SK-N-SH (cell line): ENCODE measurements at regions not wholly inside any gene's neighbourhood (a gene's known extent, or its start where the extent isn't known, plus 50 kb on each side); places are given as distances from the start of the nearest gene placed in this dataset.

ENCODE experiments used
- CTCF ChIA-PET: fragments of 300-600, 350-600 bp; formaldehyde crosslinking; extraction: SDS; loops from one replicate; lab custom pipeline; 2021; lab: Yijun Ruan, JAX
- POLR2A ChIA-PET: fragments of 350-600 bp; sonication (Branson Sonifier 250); formaldehyde crosslinking; extraction: SDS; loops from one replicate; lab custom pipeline; 2020; ENCODE audit warnings: antibody characterized with exemption, inconsistent platforms; lab: Yijun Ruan, JAX
- DNase-seq: peaks from one replicate; pipeline ENCODE4 v3.0.0; 2012
- H2AFZ ChIP-seq: fragments of 200-600 bp; sonication (generic); 2 replicates; pipeline ENCODE4 v1.8.1; 2016; ENCODE audit warnings: antibody characterized with exemption, mild to moderate bottlenecking, low read depth
- H3F3A ChIP-seq: fragments of 200-600 bp; sonication (generic); replicated peaks from 2 replicates; pipeline ENCODE3; 2016; ENCODE audit warnings: antibody characterized with exemption, mild to moderate bottlenecking; ENCODE audit not compliant: insufficient read depth
- H3K27ac ChIP-seq, 2 experiments: fragments of 200-500 bp in 1 of 2; fragments of 200-600 bp in 1 of 2; sonication (Bioruptor generic) in 1 of 2; sonication (generic), shearing (Covaris generic) in 1 of 2; 2 replicates each; pipeline versions ENCODE4 v1.5.1 to v1.6.1; 2014 to 2016; ENCODE audit warnings: low read depth in 2 of 2, inconsistent platforms in 1 of 2, low read length in 1 of 2, mild to moderate bottlenecking in 1 of 2, mixed read lengths in 1 of 2
- H3K27me3 ChIP-seq: fragments of 200-600 bp; sonication (generic), shearing (Covaris generic); 2 replicates; pipeline ENCODE4 v1.6.1; 2016; ENCODE audit warnings: mixed run types; ENCODE audit not compliant: insufficient read depth
- H3K36me3 ChIP-seq, 2 experiments: fragments of 200-500 bp in 1 of 2; fragments of 200-600 bp in 1 of 2; sonication (Bioruptor generic) in 1 of 2; sonication (generic) in 1 of 2; replicated peaks in 1 of 2; 2 replicates each; pipeline versions ENCODE3 to v1.5.1; 2014 to 2016; ENCODE audit warnings: low read length in 1 of 2, mild to moderate bottlenecking in 1 of 2; ENCODE audit not compliant: insufficient read depth in 2 of 2, control insufficient read depth in 1 of 2
- H3K4me1 ChIP-seq, 2 experiments: fragments of 200-500 bp in 1 of 2; fragments of 200-600 bp in 1 of 2; sonication (Bioruptor generic) in 1 of 2; sonication (generic), shearing (Covaris generic) in 1 of 2; 2 replicates each; pipeline versions ENCODE4 v1.5.1 to v1.6.1; 2014 to 2016; ENCODE audit warnings: low read depth in 1 of 2, low read length in 1 of 2, mixed run types in 1 of 2; ENCODE audit not compliant: insufficient read depth in 2 of 2, control insufficient read depth in 1 of 2
- H3K4me2 ChIP-seq: fragments of 200-600 bp; sonication (generic), shearing (Covaris generic); 2 replicates; pipeline ENCODE4 v1.6.1; 2017; ENCODE audit warnings: mixed run types
- H3K4me3 ChIP-seq, 2 experiments: fragments of 200-500 bp in 1 of 2; fragments of 200-600 bp in 1 of 2; sonication (Bioruptor generic) in 1 of 2; sonication (generic), shearing (Covaris generic) in 1 of 2; 2 replicates each; pipeline versions ENCODE4 v1.5.1 to v1.8.1; 2014 to 2016; ENCODE audit warnings: low read depth in 2 of 2, inconsistent platforms in 1 of 2, low read length in 1 of 2, mild to moderate bottlenecking in 1 of 2, mixed read lengths in 1 of 2, moderate library complexity in 1 of 2
- H3K79me2 ChIP-seq: fragments of 200-600 bp; sonication (generic); 2 replicates; pipeline ENCODE4 v1.8.1; 2017; ENCODE audit warnings: mild to moderate bottlenecking; ENCODE audit not compliant: insufficient read depth
- H3K9ac ChIP-seq: fragments of 200-600 bp; sonication (generic); 2 replicates; pipeline ENCODE4 v1.6.1; 2017; ENCODE audit warnings: mixed run types
- H3K9me2 ChIP-seq: fragments of 200-600 bp; sonication (generic); 2 replicates; pipeline ENCODE4 v1.6.1; 2017; ENCODE audit warnings: mixed run types
- H3K9me3 ChIP-seq: fragments of 200-600 bp; sonication (generic); 2 replicates; pipeline ENCODE4 v1.6.1; 2017; ENCODE audit warnings: mixed run types, mild to moderate bottlenecking, moderate library complexity
- H4K20me1 ChIP-seq: fragments of 200-600 bp; sonication (generic); 2 replicates; pipeline ENCODE4 v1.6.1; 2017; ENCODE audit warnings: mild to moderate bottlenecking, mixed run types; ENCODE audit not compliant: insufficient read depth
- CHD2 ChIP-seq: fragments of 150-350 bp; IDR thresholded peaks from 2 replicates; pipeline ENCODE4 v1.6.1; 2018; ENCODE audit warnings: low read length; ENCODE audit not compliant: partially characterized antibody
- ELF1 ChIP-seq: IDR thresholded peaks from 2 replicates; pipeline ENCODE4 v1.4.0; 2012
- EZH2phosphoT487 ChIP-seq: fragments of 200-600 bp; sonication (generic); IDR thresholded peaks from 2 replicates; pipeline ENCODE4 v1.6.1; 2017; ENCODE audit warnings: low read depth, mixed run types, mild to moderate bottlenecking, antibody characterized with exemption, moderate library complexity, borderline replicate concordance
- FOXJ3 ChIP-seq: sonication (generic); formaldehyde crosslinking; IDR thresholded peaks from 2 replicates; pipeline ENCODE4 v1.5.1; 2020; ENCODE audit warnings: mild to moderate bottlenecking, missing genetic modification reagents
- GABPA ChIP-seq: IDR thresholded peaks from 2 replicates; pipeline ENCODE4 v1.4.0; 2012; ENCODE audit warnings: low read depth, mild to moderate bottlenecking
- JUND ChIP-seq: IDR thresholded peaks from 2 replicates; pipeline ENCODE4 v1.4.0; 2012
- POLR2AphosphoS5 ChIP-seq: IDR thresholded peaks from 2 replicates; pipeline ENCODE4 v1.6.1; 2012; ENCODE audit warnings: low read depth, low read length
- RAD21 ChIP-seq: IDR thresholded peaks from 2 replicates; pipeline ENCODE4 v1.6.1; 2012; ENCODE audit warnings: mild to moderate bottlenecking, low read length
- RFX5 ChIP-seq: IDR thresholded peaks from 2 replicates; pipeline ENCODE4 v1.6.1; 2012; ENCODE audit warnings: mild to moderate bottlenecking, improper control_type of control experiment, low read length
- SIN3A ChIP-seq: IDR thresholded peaks from 2 replicates; pipeline ENCODE4 v1.6.1; 2012; ENCODE audit warnings: low read depth, mild to moderate bottlenecking, low read length, moderate library complexity, borderline replicate concordance
- TAF1 ChIP-seq: IDR thresholded peaks from 2 replicates; pipeline ENCODE4 v1.6.1; 2012; ENCODE audit warnings: low read depth, mild to moderate bottlenecking, low read length, moderate library complexity, borderline replicate concordance
- YY1 ChIP-seq: IDR thresholded peaks from 2 replicates; pipeline ENCODE4 v1.4.0; 2012; ENCODE audit warnings: low read depth, mild to moderate bottlenecking
- whole genome bisulfite sequencing: methylation state at CpG from one replicate; pipeline ENCODE4 v1.1.6; 2017; ENCODE audit warnings: low lambda C conversion rate; 5-methylcytosine and 5-hydroxymethylcytosine counted together
- TF ChIP-seq, protein P1 (sequence below): fragments of 200-600 bp; sonication (generic); IDR thresholded peaks from 2 replicates; pipeline ENCODE4 v1.6.1; 2017; ENCODE audit warnings: antibody characterized with exemption, mild to moderate bottlenecking, moderate library complexity
- TF ChIP-seq, protein P2 (sequence below): IDR thresholded peaks from 2 replicates; pipeline ENCODE4 v1.6.1; 2012; ENCODE audit warnings: mild to moderate bottlenecking, low read depth, low read length, moderate library complexity
- TF ChIP-seq, protein P3 (sequence below): IDR thresholded peaks from 2 replicates; pipeline ENCODE4; 2012

DNA sequence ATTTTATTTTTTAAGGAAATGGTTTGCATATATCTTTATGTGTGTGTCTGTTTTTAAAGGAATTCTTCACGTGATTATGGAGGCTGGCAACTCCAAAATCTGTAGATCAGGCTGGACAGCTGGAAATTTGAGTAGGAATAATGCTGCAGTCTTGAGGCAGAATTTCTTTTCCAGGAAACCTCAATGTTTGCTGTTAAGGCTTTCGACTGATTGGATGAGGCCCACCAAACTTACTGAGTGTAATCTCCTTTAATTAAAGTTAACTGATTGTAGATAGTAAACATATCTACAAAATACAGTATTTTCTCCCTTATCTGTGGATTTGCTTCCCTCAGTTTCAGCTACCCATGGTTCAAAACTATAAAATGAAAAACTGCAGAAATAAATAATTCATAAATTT is 883.1 kb downstream of the TTLL7 start:
- WGBS, result 31% methylated on average over 2 of the region's 2 CpGs
- Histone ChIP-seq H3K4me3 (no peak overlapping the region), H3K9me2 (no peaks in the 10 kb centered on the region), H3K27me3 (no peaks in the 10 kb centered on the region), H3K4me2 (no peak overlapping the region), H3K9me3 (no peaks in the 10 kb centered on the region), H2AFZ (no peak overlapping the region), H3F3A (no peaks in the 10 kb centered on the region), H3K36me3 (no peaks in the 10 kb centered on the region), H4K20me1 (no peaks in the 10 kb centered on the region), H3K9ac (no peak overlapping the region), H3K79me2 (no peaks in the 10 kb centered on the region), H3K27ac (no peak overlapping the region), H3K4me1 (no peaks in the 10 kb centered on the region)
- TF ChIP-seq, protein P1, sequence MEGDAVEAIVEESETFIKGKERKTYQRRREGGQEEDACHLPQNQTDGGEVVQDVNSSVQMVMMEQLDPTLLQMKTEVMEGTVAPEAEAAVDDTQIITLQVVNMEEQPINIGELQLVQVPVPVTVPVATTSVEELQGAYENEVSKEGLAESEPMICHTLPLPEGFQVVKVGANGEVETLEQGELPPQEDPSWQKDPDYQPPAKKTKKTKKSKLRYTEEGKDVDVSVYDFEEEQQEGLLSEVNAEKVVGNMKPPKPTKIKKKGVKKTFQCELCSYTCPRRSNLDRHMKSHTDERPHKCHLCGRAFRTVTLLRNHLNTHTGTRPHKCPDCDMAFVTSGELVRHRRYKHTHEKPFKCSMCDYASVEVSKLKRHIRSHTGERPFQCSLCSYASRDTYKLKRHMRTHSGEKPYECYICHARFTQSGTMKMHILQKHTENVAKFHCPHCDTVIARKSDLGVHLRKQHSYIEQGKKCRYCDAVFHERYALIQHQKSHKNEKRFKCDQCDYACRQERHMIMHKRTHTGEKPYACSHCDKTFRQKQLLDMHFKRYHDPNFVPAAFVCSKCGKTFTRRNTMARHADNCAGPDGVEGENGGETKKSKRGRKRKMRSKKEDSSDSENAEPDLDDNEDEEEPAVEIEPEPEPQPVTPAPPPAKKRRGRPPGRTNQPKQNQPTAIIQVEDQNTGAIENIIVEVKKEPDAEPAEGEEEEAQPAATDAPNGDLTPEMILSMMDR, result no peak
- TF ChIP-seq CHD2, result no peak
- no peak for TF ChIP-seq EZH2phosphoT487
- no peak for TF ChIP-seq TAF1
- no peak for TF ChIP-seq GABPA
- no peak for TF ChIP-seq RFX5
- no peak for TF ChIP-seq SIN3A
- no peak for TF ChIP-seq POLR2AphosphoS5
- TF ChIP-seq RAD21, result no peak
- no peak for TF ChIP-seq FOXJ3
- TF ChIP-seq, protein P2, sequence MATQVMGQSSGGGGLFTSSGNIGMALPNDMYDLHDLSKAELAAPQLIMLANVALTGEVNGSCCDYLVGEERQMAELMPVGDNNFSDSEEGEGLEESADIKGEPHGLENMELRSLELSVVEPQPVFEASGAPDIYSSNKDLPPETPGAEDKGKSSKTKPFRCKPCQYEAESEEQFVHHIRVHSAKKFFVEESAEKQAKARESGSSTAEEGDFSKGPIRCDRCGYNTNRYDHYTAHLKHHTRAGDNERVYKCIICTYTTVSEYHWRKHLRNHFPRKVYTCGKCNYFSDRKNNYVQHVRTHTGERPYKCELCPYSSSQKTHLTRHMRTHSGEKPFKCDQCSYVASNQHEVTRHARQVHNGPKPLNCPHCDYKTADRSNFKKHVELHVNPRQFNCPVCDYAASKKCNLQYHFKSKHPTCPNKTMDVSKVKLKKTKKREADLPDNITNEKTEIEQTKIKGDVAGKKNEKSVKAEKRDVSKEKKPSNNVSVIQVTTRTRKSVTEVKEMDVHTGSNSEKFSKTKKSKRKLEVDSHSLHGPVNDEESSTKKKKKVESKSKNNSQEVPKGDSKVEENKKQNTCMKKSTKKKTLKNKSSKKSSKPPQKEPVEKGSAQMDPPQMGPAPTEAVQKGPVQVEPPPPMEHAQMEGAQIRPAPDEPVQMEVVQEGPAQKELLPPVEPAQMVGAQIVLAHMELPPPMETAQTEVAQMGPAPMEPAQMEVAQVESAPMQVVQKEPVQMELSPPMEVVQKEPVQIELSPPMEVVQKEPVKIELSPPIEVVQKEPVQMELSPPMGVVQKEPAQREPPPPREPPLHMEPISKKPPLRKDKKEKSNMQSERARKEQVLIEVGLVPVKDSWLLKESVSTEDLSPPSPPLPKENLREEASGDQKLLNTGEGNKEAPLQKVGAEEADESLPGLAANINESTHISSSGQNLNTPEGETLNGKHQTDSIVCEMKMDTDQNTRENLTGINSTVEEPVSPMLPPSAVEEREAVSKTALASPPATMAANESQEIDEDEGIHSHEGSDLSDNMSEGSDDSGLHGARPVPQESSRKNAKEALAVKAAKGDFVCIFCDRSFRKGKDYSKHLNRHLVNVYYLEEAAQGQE, result no peak
- no peak for TF ChIP-seq JUND
- no peak for TF ChIP-seq YY1
- TF ChIP-seq, protein P3, sequence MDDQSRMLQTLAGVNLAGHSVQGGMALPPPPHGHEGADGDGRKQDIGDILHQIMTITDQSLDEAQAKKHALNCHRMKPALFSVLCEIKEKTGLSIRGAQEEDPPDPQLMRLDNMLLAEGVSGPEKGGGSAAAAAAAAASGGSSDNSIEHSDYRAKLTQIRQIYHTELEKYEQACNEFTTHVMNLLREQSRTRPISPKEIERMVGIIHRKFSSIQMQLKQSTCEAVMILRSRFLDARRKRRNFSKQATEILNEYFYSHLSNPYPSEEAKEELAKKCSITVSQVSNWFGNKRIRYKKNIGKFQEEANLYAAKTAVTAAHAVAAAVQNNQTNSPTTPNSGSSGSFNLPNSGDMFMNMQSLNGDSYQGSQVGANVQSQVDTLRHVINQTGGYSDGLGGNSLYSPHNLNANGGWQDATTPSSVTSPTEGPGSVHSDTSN, result no peak
- TF ChIP-seq ELF1, result no peak
- ChIA-PET POLR2A (no interaction called here), CTCF (no interaction called here)
- DNase-seq, result no peak
